Keratinocyte (primary cell): ENCODE measurements at regions not wholly inside any gene's neighbourhood (a gene's known extent, or its start where the extent isn't known, plus 50 kb on each side); places are given as distances from the start of the nearest gene placed in this dataset.

Experiments
- EZH2 ChIP-seq: IDR thresholded peaks from one replicate; pipeline ENCODE4 v1.6.1; 2012; ENCODE audit warnings: inconsistent platforms, mild to moderate bottlenecking, low read length, moderate library complexity
- TF ChIP-seq, protein P1 (sequence below), 3 experiments: IDR thresholded peaks in 1 of 3; conservative IDR thresholded peaks in 1 of 3; optimal IDR thresholded peaks in 1 of 3; 2 replicates in 2 of 3; 3 replicates in 1 of 3; pipeline versions ENCODE3 to v1.5.1; 2011; ENCODE audit warnings: low read length in 3 of 3, mild to moderate bottlenecking in 3 of 3, moderate library complexity in 2 of 3, control low read depth in 1 of 3, inconsistent platforms in 1 of 3; ENCODE audit not compliant: insufficient read depth in 2 of 3; ENCODE audit errors: extremely low read depth in 1 of 3

DNA sequence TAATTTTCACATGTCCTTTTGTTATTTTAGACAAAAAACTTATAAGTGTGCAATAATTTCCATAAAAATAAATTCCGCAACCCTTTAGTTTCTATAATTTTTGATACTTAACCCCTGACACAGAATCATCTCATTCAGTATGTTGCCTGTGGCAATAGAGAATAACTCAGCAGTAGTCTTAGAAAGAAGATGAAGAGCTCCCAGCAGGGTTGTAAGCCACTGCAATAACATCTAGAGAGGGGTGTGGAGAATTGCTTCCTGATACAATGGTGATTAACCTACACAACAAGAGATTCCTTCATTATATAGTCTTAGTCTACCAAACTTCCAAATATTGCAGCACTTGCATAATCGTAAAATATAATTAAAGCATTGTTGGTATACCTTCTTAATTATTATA lies 118.9 kb downstream of the TMX3 start:
- TF ChIP-seq, protein P1, sequence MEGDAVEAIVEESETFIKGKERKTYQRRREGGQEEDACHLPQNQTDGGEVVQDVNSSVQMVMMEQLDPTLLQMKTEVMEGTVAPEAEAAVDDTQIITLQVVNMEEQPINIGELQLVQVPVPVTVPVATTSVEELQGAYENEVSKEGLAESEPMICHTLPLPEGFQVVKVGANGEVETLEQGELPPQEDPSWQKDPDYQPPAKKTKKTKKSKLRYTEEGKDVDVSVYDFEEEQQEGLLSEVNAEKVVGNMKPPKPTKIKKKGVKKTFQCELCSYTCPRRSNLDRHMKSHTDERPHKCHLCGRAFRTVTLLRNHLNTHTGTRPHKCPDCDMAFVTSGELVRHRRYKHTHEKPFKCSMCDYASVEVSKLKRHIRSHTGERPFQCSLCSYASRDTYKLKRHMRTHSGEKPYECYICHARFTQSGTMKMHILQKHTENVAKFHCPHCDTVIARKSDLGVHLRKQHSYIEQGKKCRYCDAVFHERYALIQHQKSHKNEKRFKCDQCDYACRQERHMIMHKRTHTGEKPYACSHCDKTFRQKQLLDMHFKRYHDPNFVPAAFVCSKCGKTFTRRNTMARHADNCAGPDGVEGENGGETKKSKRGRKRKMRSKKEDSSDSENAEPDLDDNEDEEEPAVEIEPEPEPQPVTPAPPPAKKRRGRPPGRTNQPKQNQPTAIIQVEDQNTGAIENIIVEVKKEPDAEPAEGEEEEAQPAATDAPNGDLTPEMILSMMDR (optimal IDR thresholded peaks at IDR 0.05 in 1 of 3, IDR thresholded peaks at IDR 0.05 in 1 of 3, conservative IDR thresholded peaks at IDR 0.05 in 1 of 3; ENCODE audit: extremely low read depth in 1 of 3, insufficient read depth in 2 of 3, low read length in 3 of 3), result no peak
- no peak for TF ChIP-seq EZH2
